ENCODE measurements at regions not wholly inside any gene's neighbourhood (a gene's known extent, or its start where the extent isn't known, plus 50 kb on each side); places are given as distances from the start of the nearest gene placed in this dataset.
A peak's percentile ranks its signal among the peaks of the same experiment; 100 is the strongest.
"Not testable (repeated sequence)": the region's sequence is repeated elsewhere in the genome, so short reads cannot be mapped to it uniquely, and the experiment has no call there.

GRCh38 chr14:55807053-55807880 is 227.3 kb downstream of the KTN1 start:
- no peak for DNase-seq

- no peak for DNase-seq
These were observed 227.9 kb downstream of the KTN1 start for GRCh38 chr14:55807881-55808379.

- DNase-seq, result no peak
These were observed 233.6 kb downstream of the KTN1 start for GRCh38 chr14:55813630-55814029.

- no peak for DNase-seq
These were observed 234.1 kb downstream of the KTN1 start for GRCh38 chr14:55814064-55814463.

GRCh38 chr14:55814873-55815272 is 234.9 kb downstream of the KTN1 start:
- peak; percentile 26 to 39 for DNase-seq

- DNase-seq, result no peak
These were observed 236.2 kb downstream of the KTN1 start for GRCh38 chr14:55816225-55816624.

- DNase-seq, result no peak
These were observed 239.8 kb downstream of the KTN1 start for GRCh38 chr14:55819610-55820304.

GRCh38 chr14:55822906-55823305 is 242.9 kb downstream of the KTN1 start:
- DNase-seq, result no peak

- DNase-seq, result no peak
These were observed 252.3 kb downstream of the KTN1 start for GRCh38 chr14:55832122-55832911.

GRCh38 chr14:55832974-55833373 is 253.0 kb downstream of the KTN1 start:
- DNase-seq, result no peak

GRCh38 chr14:55834390-55834789 is 254.4 kb downstream of the KTN1 start:
- DNase-seq, result no peak

GRCh38 chr14:55835985-55836384 is 256.0 kb downstream of the KTN1 start:
- no peak for DNase-seq

- no peak for DNase-seq
These were observed 257.5 kb downstream of the KTN1 start for GRCh38 chr14:55837467-55837866.

GRCh38 chr14:55838529-55839052 is 258.6 kb downstream of the KTN1 start:
- DNase-seq, result no peak

GRCh38 chr14:55839301-55839947 is 259.4 kb downstream of the KTN1 start:
- DNase-seq, result not testable (repeated sequence)

- DNase-seq, result no peak
These were observed 260.8 kb downstream of the KTN1 start for GRCh38 chr14:55840821-55841220.

- DNase-seq, result no peak
These were observed 261.6 kb downstream of the KTN1 start for GRCh38 chr14:55841625-55842024.

GRCh38 chr14:55843718-55844403 is 263.9 kb downstream of the KTN1 start:
- peak in 1 of 2 experiments; percentile 1 for DNase-seq

GRCh38 chr14:55845963-55846825 is 266.2 kb downstream of the KTN1 start:
- DNase-seq, result no peak

GRCh38 chr14:55846826-55847446 is 266.9 kb downstream of the KTN1 start:
- no peak for DNase-seq
